WERI-Rb-1 (cell line): ENCODE measurements at regions not wholly inside any gene's neighbourhood (a gene's known extent, or its start where the extent isn't known, plus 50 kb on each side); places are given as distances from the start of the nearest gene placed in this dataset.

Experiments
- DNase-seq: peaks from one replicate; pipeline ENCODE4 v3.0.0-alpha.2; 2020
- H3K27ac ChIP-seq: fragments of 250-450 bp; sonication (Bioruptor Pico); 2 replicates; pipeline ENCODE4 v1.5.1; 2020; ENCODE audit warnings: mild to moderate bottlenecking, moderate library complexity
- H3K27me3 ChIP-seq: fragments of 250-450 bp; sonication (Bioruptor Pico); 2 replicates; pipeline ENCODE4 v1.5.1; 2021; ENCODE audit warnings: mild to moderate bottlenecking, low read depth, moderate library complexity; ENCODE audit not compliant: insufficient read depth, severe bottlenecking
- H3K36me3 ChIP-seq: fragments of 250-450 bp; sonication (Bioruptor Pico); 2 replicates; pipeline ENCODE4 v1.5.1; 2020; ENCODE audit warnings: mild to moderate bottlenecking, moderate library complexity
- H3K4me3 ChIP-seq: 2 replicates; pipeline ENCODE4 v1.5.1; 2011; ENCODE audit warnings: low read depth, mild to moderate bottlenecking, control low read depth, low read length
- H3K9me3 ChIP-seq: fragments of 250-450 bp; sonication (Bioruptor Pico); 2 replicates; pipeline ENCODE4 v1.5.1; 2021; ENCODE audit warnings: mild to moderate bottlenecking, moderate library complexity; ENCODE audit not compliant: severe bottlenecking
- CTCF ChIP-seq: IDR thresholded peaks from 2 replicates; pipeline ENCODE4 v1.5.1; 2011; ENCODE audit warnings: low read depth, mild to moderate bottlenecking, control low read depth, inconsistent platforms, low read length

GRCh38 chr3:117308353-117308752 lies 598.8 kb downstream of the TUSC7 start:
- no peak overlapping the region for H3K4me3 ChIP-seq

GRCh38 chr3:117308756-117309155 lies 599.2 kb downstream of the TUSC7 start:
- no peak for DNase-seq
- Histone ChIP-seq H3K27ac (no peak overlapping the region), H3K27me3 (no peaks in the 10 kb centered on the region), H3K4me3 (no peak overlapping the region), H3K9me3 (no peaks in the 10 kb centered on the region), H3K36me3 (no peaks in the 10 kb centered on the region)
- no peak for TF ChIP-seq CTCF

More at GRCh38 chr3:117308353-117308752, 598.8 kb downstream of the TUSC7 start:
- H3K27me3 ChIP-seq: no peaks in the 10 kb centered on the region
- no peak for DNase-seq
- TF ChIP-seq CTCF: no peak
- no peaks in the 10 kb centered on the region for H3K9me3 ChIP-seq
- H3K36me3 ChIP-seq: no peaks in the 10 kb centered on the region
- no peak overlapping the region for H3K27ac ChIP-seq

- no peak overlapping the region for H3K4me3 ChIP-seq
- H3K27ac ChIP-seq: no peak overlapping the region
- no peaks in the 10 kb centered on the region for H3K9me3 ChIP-seq
- H3K36me3 ChIP-seq: no peaks in the 10 kb centered on the region
- H3K27me3 ChIP-seq: no peaks in the 10 kb centered on the region
- no peak for TF ChIP-seq CTCF
- no peak for DNase-seq
Observed at GRCh38 chr3:117310536-117310935, 601.0 kb downstream of the TUSC7 start.

- no peak for TF ChIP-seq CTCF
- DNase-seq: no peak
Observed at GRCh38 chr3:117314441-117315150, 605.0 kb downstream of the TUSC7 start.

GRCh38 chr3:117322866-117323265 lies 613.3 kb downstream of the TUSC7 start:
- DNase-seq: no peak
- no peak overlapping the region for H3K27ac ChIP-seq
- H3K27me3 ChIP-seq: no peaks in the 10 kb centered on the region
- H3K9me3 ChIP-seq: no peaks in the 10 kb centered on the region
- TF ChIP-seq CTCF: no peak
- H3K36me3 ChIP-seq: no peaks in the 10 kb centered on the region
- no peak overlapping the region for H3K4me3 ChIP-seq

More at GRCh38 chr3:117314441-117315150, 605.0 kb downstream of the TUSC7 start:
- H3K9me3 ChIP-seq: no peaks in the 10 kb centered on the region
- H3K36me3 ChIP-seq: no peaks in the 10 kb centered on the region
- no peaks in the 10 kb centered on the region for H3K27me3 ChIP-seq
- no peak overlapping the region for H3K4me3 ChIP-seq
- no peak overlapping the region for H3K27ac ChIP-seq

- no peak for TF ChIP-seq CTCF
- peaks cover 6% of the 10 kb centered on the region for H3K27me3 ChIP-seq
- H3K36me3 ChIP-seq: no peaks in the 10 kb centered on the region
- no peaks in the 10 kb centered on the region for H3K9me3 ChIP-seq
- H3K27ac ChIP-seq: no peak overlapping the region
- no peak overlapping the region for H3K4me3 ChIP-seq
- no peak for DNase-seq
Observed at GRCh38 chr3:117346901-117347300, 637.3 kb downstream of the TUSC7 start.
